Activated naive CD4-positive, alpha-beta T cell treated with anti-CD3 and anti-CD28 coated beads, Interleukin-2, amount 50 U/mL, for 16 hours (primary cell): ENCODE measurements at regions not wholly inside any gene's neighbourhood (a gene's known extent, or its start where the extent isn't known, plus 50 kb on each side); places are given as distances from the start of the nearest gene placed in this dataset.

Experiments
- DNase-seq: peaks from one replicate; pipeline ENCODE4 v3.0.0-alpha.2; 2020

DNA sequence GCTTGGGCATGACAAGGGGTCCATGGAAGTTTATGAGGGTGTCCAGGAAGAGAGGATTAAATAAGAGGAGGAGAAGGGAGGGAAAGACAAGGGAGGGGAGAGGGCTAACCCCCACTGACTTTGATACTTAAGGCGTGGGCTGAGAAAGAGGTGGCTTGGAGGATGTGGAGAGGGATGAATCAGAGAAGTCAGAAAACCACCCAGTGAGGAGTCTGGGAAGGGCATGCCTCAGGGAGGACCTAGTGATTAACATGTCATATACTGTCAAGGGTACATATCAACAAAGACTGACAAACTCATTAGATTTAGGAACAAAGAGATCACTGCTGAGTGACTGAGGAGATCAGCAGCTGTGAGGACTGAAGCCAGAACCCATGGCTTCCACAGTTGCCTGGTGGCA, 145.4 kb downstream of the IRX5 start:
- DNase-seq, result no peak

DNA sequence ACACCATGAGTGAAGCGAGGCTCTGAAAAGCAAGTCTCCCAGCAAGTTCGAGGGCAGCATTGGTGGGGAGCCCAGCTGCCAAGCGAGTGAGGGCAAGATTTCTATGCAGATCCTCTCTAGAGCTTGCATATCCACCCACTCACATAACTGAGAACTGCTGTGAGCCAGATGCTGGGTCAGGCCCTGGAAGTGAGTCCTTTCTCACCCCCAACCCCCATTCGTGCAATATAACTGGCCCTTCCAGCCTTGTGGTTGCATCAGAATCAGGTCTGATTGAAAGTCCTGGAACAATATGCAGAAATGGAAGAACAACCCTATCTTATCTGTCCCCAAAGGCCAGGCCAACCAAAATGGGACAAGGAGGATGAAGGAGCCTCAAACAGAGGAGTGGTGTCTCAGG, 146.6 kb downstream of the IRX5 start:
- no peak for DNase-seq

DNA sequence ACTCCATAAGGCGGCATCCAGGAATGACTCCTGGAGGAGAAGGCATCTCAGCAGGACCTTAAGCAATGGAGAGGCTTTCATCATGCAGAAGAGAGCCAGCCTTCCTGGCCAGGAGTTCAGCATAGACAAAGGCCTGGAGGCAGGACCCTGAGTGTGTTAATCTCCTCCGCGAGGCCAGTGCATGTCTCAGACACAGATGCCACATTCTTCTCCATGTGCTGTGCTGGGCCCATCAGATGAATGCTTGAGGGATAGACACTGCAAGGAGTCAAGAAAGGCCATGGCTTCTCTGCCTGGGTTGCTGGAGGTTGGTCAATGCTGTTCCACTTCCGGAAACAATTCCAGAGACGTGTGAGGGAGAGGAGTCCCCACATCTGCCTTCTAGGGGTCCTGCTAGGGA, 147.5 kb downstream of the IRX5 start:
- no peak for DNase-seq

DNA sequence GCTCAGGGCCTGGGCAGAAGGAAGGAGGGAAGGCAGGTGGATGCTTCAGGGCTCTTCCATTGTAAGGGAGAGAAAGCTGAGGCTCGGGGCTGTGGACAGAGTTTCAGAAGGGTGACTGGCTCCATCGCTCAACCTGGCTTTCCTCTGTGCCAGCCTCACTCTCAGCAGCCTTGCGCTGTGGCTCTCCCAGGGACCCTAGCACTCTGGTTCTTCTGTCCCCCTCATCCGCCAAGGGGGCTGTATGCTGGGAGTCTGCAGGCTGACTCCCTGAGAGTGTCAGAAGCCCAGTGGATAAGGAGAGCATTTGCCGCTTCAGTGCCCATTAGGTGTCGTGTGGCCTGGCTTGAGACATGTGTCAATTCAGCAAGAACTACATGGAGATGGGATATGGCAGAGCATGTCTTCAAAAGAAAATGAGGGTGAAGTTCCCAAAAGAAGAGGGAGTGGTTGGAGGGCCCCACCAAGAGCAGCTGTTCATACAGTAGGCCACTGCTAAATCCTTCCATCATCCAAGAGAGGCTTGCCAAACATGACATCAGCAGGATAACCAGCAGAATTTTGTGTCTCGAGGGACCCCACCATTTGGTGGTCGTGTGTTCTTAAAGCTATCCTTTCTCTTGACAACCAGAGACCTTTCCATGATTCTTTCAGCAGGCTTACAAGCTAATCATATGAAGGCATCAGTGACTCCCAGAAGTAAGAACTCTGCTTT, 148.2 kb downstream of the IRX5 start:
- DNase-seq, result no peak

DNA sequence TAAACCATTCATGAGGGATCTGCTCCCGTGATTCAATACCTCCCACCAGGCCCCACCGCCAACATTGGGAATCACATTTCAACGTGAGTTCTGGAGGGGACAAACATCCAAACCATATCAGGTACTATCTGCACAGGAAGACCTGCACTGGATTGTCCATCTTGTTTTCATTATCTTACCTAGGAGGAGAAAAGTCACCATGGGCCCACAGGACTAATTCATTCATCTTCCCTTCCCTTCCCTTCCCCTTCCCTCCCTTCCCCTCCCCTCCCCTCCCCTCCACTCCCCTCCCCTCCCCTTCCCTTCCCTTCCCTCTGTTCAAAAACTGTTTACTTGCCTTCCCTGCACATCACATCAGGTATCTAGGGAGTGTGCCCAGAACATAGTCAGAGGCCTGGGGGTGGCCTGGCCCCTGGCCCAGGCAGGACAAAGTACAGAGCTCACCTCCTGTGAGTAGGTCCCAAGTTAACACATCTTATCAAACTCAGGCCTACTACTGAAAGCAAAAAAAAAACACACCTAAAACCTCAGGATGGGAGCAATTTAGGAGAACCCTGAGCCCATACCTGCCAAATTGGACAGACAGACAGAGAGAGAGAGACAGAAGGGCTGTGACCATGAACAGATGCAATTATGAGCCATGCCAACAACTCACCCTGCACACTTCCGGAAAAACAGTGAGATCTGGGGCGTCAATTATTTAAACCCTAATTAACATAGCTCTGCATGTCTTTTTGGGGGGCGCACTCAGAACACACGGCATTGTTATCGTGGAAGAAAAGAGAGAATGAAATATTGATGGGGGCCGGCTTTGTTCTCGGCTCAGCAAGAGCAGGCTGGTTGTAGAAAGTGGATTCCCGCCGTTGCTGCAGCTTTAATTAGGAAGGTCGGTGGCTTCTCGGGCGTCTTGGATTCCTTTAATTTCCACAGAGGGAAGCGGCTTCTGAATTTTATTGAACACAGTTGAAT, 151.2 kb downstream of the IRX5 start:
- no peak for DNase-seq

DNA sequence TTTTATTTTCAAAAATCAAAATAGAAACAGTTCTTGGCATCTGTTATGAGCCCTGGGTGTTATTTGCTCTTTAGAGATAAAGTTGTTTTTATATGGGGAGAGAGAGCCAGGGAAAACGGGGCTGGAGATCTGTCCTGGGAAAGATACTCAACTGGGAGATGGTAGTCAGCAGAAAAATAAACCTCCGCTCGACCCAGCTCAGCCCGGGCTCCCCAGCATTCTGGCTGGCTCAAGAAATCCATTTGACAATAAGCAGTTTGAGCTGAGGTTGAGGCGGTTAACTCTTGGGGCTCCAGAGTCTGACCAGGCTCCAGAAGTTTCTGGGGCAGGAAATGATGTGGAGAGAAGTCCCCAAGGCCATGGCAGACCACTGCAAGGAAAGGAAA, 151.9 kb downstream of the IRX5 start:
- DNase-seq, result no peak

DNA sequence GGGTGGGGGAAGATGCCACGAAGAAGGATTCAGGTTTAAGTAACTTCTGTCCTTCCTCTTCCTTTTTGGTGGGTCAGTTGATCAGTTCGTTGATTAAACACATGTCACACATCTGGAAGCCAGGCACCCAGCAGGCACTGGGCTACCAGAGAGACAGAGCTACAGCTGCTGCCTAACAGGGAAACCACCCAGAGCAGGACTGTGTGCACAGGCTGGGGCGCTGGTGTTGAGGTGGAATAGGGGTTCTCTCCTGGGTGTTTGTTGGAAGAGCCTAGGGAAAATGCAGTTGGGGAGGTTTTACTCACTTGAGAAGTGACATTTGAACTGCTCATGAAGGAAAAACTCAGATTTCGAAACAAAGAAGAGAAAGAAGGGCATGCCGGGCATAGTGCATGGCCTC, 152.4 kb downstream of the IRX5 start:
- DNase-seq, result no peak

DNA sequence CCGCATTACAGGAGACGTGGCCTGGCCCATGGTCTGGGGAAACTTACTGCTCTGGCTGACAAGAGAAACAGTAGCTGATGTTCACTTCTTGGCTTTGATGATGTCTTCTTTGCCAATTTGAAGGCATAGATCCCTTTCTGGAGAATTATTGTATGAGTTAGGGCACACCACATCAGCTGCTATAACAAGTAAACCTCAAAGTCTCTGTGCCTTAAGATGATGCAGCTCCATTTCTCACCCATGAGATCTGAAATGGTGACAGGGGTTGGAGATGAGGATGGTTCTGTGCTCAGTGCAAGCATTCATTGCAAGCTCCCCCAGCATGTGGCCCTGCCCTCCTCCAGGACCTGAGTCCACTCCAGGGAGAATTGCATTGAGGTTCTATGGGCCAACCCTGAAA, 157.4 kb downstream of the IRX5 start:
- no peak for DNase-seq

DNA sequence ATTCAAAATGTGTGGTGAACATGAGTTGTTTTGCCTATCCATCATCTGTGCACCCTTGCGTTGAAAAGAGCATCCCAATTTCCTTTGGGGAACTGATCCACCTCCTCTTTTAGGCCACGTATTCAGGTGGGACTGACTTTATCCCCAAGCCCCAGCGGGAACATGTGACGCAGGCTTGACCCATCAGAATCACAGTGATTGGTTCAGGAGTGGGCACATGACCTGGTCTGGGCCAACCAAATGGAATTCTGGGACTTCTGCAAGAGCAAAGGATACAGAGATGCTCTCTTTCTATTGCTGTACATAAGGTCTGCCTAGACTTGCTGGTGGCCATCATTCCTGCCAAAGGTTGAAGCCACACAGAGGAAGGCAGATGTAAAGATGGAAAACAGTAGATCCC, 158.9 kb downstream of the IRX5 start:
- no peak for DNase-seq

DNA sequence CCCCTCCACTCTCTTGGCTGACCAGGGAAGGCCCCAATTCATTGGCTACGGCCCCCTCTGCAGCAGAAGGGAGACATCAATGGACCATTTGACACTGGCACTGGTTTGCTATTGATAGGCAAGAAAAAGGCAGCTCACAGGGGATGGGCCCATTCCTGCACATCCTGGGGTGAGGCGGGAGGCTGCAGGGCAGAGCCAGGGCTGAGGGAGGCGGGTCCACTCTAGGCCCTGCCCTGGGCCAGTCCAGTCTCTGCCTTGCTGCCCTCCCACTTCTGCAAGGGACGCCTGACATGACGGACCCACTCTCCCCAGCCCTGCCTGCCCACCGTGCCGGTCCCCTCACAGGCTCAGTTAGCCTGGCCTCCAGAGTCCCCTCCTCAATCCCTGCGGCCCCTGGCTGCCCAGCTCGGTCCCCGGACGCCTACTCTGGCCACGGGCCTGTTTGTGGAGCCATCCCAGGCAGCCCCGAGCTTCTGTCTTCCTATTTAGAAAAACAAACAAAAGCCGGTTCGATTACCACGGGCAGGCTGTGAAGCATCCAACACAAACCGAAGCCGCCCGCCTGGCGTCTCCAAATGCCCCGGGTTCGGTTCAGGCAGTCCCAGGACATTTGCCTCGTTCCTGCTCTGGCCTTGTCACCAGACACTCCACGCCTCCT, 160.7 kb downstream of the IRX5 start:
- DNase-seq, result no peak

DNA sequence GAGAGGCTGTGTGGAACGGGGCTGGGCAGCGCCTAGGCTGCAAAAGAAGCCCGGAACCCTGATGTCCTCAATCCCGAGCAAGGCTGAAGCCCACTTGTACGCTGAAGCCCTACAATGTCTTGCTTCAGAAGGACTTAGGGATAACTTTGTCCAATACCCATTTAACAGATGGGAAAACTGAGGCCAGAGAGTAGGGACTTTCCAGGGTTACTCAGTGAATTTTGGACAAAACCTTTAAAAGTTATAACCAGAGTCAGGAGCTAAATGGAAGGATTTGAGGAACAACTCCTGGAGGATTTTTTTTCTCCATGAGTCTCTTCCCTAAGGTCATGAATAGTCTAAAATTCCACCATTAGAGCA, 161.2 kb downstream of the IRX5 start:
- DNase-seq, result no peak

DNA sequence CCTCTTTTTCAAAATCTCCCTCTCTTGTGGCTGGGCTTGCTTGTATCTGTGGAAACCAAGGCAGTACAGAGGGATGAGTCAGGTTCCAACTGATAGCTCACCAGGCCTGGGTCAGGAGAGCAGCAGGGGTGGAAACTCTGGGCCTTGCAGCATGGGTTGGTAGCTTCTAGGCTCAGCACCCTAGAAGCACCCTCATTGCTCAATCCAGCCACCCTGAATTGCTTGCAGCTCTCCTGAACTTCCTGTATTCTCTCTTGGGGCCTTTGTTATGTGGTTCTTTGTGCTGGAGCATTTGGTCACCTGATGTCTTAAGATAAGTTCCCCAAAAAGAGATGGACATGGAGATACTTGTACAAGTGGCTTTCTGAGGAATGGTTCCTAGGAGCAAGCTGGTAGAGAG, 169.4 kb downstream of the IRX5 start:
- no peak for DNase-seq

DNA sequence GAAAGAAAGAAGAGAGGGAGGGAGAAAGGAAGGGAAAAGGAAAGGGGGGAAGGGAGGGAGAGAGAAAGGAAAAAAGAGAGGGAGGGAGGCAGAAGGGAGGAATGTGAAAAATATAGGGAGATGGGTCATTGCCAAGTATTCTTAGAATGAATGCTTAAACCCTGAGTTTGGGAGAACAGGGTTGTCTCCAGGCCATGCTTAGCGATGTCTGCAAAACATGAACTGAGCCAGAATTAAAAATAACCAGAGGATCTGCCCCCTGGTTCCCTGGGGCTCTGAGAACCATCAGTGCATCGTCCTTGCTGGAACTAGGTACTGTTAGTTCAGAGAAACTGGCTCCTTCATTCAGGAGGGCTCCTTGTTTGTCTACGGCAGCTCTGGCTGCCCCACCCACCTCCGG, 170.4 kb downstream of the IRX5 start:
- no peak for DNase-seq

DNA sequence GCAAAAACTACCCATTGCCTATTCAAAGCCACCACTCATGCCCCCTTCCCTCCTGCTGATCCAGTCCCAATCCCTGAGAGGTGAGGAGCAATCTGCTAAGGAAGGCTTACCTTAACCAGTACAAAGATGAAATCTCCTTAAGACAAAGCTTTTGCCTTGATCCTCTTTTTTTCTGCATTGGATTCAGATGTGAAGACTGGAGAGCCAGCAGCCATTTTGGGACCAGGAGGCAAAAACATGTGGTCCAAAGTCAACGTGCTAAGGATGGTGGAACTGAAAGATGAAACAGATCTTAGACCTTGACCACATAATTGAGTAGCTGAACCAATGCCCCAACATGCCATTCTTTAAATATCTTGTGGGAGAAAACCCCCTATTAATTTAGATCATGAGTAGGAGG, 171.4 kb downstream of the IRX5 start:
- DNase-seq, result no peak

DNA sequence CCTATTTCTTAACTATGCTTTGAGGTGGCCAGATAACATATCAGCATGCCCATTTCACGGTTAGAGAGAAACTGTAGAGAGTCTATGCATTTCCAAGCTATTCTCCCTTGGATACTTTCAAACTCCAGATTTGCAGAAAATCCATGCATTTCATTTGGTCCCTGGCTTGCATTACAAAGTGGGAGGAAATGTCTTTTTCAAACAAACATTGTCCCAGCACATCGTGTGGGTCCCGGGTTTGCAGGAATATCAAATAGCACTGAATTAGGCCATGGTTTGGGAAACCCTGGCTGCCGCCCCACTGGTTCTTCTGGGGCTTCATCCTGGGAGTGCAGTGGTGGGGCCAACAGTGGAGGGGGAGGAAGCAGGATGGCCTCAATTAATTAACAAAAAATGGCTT, 171.9 kb downstream of the IRX5 start:
- no peak for DNase-seq

DNA sequence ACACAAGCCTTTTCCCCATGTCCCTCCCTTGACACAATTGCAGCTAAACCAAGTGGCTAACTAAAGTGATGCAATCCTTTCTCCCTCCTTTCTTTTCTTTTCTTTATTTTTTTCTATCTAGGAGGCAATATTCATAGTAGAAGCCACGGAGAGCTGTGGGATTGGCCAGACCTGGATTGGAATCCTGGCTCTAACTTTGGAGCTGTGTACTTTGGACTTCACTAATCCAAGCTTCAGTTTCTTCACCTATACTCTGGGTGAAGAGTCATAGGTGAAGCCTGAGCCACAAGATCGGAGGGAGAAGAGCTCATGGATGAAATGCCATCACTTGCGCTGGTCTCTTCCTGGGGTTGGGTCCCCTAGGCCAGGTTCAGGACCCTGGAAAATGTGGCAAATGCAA, 177.2 kb downstream of the IRX5 start:
- DNase-seq, result no peak

DNA sequence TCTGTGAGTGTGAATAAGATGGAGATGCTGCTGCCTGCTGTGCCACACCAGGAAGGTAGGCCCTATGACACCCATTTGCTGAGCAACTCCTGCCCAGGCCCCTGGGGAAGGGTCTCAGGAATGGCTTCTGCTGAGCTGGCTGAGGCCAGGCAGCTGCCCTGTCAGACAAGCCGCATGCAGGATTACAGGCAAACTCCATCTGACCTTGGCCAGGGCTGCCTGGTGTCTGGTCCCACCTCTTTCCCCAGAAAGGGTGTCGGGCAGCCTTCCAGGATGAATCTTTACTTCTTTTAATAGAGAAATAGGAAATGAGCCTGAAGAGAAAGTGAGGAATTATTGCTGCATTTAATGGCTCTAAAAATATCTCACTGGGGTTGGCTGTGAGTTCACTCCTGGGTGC, 182.5 kb downstream of the IRX5 start:
- DNase-seq, result no peak

DNA sequence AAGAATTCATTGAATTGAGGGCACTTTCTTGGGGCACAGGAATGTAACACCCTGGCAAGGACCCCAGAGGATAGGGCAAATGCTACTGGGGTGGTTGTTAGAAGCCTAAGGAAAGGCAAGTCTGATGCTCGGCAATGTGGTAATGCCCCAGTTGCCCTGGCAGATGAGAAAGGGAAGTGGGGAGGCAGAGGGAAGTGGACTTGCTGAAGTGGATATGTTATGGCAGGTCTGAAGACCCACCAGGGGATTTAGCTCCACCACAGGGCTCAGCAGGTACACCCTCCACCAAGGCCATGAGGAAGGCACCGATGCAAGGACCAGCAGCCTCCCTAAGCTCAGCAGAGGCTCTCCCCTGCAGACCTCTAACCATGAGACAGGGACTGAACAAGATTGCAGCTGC, 184.8 kb downstream of the IRX5 start:
- no peak for DNase-seq

DNA sequence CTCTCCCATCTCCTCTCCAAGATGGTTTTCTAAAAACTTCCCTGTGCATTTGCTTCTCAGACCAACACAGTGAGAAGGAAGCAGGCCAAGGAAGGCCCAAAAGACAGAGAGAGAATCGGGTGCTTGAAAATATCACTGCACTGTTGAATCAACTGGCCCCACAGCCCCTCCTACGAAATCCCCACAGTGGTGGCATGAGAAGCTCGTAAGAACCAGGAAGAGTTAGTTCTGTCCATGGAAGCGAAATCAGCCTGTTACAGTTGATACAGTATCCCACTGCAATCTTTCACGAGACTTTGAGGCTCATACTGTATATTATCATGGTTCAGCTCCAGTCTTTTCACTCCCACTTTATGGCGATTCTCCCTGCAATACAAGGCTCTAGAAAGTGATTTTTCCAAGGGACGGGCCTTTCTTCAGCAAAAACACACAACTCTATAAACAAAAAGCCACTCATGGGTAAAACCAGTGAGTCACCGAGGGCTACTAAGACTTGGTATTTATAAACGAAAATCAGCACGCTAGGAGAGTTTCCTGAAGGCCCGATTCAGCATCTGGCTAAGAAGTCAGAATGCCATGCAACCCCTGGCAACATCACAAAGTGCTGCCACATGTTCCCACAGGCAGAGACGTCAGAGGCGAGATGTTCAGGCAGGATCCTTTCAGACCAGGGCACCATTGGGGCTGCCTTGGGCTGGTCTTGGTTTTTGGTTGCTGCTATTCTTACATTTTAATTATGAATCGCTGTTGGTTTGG, 185.7 kb downstream of the IRX5 start:
- DNase-seq, result no peak

DNA sequence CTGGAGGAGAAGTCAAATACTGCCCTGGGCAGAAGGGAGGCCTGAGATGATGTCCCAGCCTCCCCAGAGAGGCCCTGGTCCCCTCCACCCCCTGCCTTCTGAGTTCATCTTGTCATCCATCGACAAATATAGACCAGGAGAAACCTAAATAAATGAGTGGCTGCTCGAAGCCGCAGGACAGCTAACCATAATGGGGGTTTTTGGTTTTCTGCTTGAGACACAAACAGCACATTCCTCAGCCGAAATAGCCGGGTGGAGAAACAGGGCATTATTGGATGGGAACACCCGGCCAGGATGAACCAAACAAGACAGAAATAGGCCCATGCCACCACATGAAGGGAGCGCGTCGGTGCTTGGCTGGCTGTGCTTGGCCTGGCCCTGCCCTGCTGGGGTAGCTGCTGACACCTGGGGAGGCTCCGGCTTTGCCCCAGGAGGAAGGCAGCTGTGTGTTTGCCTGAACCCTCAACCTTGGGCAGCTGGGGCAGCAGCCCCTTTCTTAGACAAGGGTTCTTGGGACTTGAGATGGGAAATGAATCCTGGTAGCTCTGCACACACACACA, 188.1 kb downstream of the IRX5 start:
- DNase-seq, result no peak

DNA sequence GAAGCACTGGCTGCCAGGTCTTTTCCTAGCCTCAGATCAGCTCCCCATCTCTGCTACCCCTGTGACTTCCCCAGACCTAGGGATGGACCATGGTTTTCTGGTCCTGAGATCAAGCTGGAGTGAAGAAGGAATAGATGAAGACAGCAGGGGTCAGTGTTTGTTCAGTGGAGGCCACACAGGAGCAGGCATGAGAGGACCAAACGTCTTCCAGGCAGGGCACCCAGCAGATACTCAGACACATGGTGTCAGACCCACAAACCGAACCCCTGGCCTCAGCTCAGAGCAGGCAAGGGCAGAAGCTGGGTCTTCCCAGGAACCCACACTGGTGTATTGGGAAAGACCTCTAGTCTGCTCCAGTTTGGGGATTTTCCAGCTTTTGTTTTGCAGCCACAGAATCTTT, 189.7 kb downstream of the IRX5 start:
- DNase-seq, result no peak

DNA sequence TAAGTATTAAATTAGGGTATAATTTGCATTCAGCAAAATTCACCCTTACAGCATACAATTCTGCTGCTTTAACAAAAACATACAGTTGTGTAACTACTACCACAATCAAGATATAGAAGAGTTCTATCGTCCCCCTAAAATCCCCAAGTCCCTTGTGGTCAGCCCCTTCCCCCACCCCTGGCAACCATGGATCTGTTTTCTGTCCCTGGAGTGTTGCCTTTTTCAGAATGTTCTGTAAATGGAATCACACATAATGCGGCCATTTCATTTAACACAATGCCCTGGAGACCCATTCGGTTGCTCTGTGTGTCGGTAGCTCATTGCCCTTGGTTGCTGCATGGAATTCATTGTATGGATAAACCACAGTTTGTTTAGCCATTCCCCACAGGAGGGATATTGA, 190.2 kb downstream of the IRX5 start:
- DNase-seq, result no peak

DNA sequence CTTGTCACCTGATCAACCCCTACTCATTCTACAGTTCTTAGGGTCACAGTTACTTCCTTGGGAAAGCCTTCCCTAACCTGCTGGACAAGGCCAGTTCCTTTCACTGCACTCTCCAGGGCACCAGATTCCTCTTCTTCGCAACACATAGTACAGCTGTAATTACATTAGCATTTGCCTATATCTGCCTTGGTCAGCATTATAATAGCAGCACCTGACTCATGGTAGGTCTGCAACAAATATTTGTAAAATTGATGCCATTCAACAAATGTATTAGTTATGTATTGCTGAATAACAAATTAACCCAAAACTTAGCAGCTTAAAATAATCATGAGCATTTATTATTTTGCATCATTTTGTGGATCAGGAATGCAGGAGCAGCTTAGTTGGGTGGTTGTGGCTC, 193.0 kb downstream of the IRX5 start:
- no peak for DNase-seq
